KMS-11 (cell line): ENCODE measurements at regions not wholly inside any gene's neighbourhood (a gene's known extent, or its start where the extent isn't known, plus 50 kb on each side); places are given as distances from the start of the nearest gene placed in this dataset.

Source experiments
- H2AFZ ChIP-seq: fragments of 200-600 bp; sonication (generic); 2 replicates; pipeline ENCODE4 v1.6.1; 2016; ENCODE audit warnings: antibody characterized with exemption, mixed run types, low read depth
- H3K27ac ChIP-seq: fragments of 200-600 bp; sonication (generic); 2 replicates; pipeline ENCODE4 v1.6.1; 2016; ENCODE audit warnings: mild to moderate bottlenecking, mixed run types
- H3K27me3 ChIP-seq: fragments of 200-600 bp; sonication (generic); 2 replicates; pipeline ENCODE4 v1.6.1; 2017; ENCODE audit warnings: mild to moderate bottlenecking, low read depth, mixed run types, moderate library complexity; ENCODE audit not compliant: insufficient read depth
- H3K36me3 ChIP-seq: fragments of 200-600 bp; sonication (generic); 2 replicates; pipeline ENCODE4 v1.6.1; 2017; ENCODE audit warnings: mild to moderate bottlenecking, mixed run types; ENCODE audit not compliant: insufficient read depth
- H3K4me1 ChIP-seq: fragments of 200-600 bp; sonication (generic); 2 replicates; pipeline ENCODE4 v1.6.1; 2016; ENCODE audit warnings: mild to moderate bottlenecking, low read depth, mixed run types; ENCODE audit not compliant: poor library complexity, severe bottlenecking
- H3K4me2 ChIP-seq: fragments of 200-600 bp; sonication (generic); 2 replicates; pipeline ENCODE4 v1.7.0; 2016; ENCODE audit warnings: mild to moderate bottlenecking, mixed run types
- H3K4me3 ChIP-seq: fragments of 200-600 bp; sonication (generic); IDR thresholded peaks from 2 replicates; pipeline ENCODE4 v1.6.1; 2017; ENCODE audit warnings: low read depth, low read length, mixed read lengths; ENCODE audit not compliant: insufficient read depth
- H3K79me2 ChIP-seq: fragments of 200-600 bp; sonication (generic); 2 replicates; pipeline ENCODE4 v1.6.1; 2016; ENCODE audit warnings: low read depth, mixed run types; ENCODE audit not compliant: insufficient read depth
- H3K9ac ChIP-seq: fragments of 200-600 bp; sonication (generic); 2 replicates; pipeline ENCODE4 v1.6.1; 2016; ENCODE audit warnings: mild to moderate bottlenecking, mixed run types
- H4K20me1 ChIP-seq: fragments of 200-600 bp; sonication (generic); 2 replicates; pipeline ENCODE4 v1.6.1; 2016; ENCODE audit warnings: mild to moderate bottlenecking, mixed run types; ENCODE audit not compliant: insufficient read depth
- CTCF ChIP-seq: fragments of 200-600 bp; sonication (generic); conservative IDR thresholded peaks from 2 replicates; pipeline ENCODE4 v1.6.1; 2017; ENCODE audit warnings: low read depth, mild to moderate bottlenecking, antibody characterized with exemption, low read length, moderate library complexity, mixed read lengths

GRCh38 chr6:169866668-169867521 lies 115.5 kb downstream of the ERMARD start:
- Histone ChIP-seq H3K9ac (no peak overlapping the region), H3K36me3 (no peaks in the 10 kb centered on the region), H4K20me1 (no peaks in the 10 kb centered on the region), H3K4me2 (no peak overlapping the region), H3K4me3 (no peak overlapping the region), H3K79me2 (no peaks in the 10 kb centered on the region), H3K27me3 (no peaks in the 10 kb centered on the region), H3K4me1 (no peaks in the 10 kb centered on the region), H3K27ac (no peak overlapping the region), H2AFZ (no peak overlapping the region)
- no peak for TF ChIP-seq CTCF

GRCh38 chr6:169866140-169866534 lies 114.7 kb downstream of the ERMARD start:
- no peak overlapping the region for H3K4me3 ChIP-seq

GRCh38 chr6:169865346-169866139 lies 114.1 kb downstream of the ERMARD start:
- H3K36me3 ChIP-seq: no peaks in the 10 kb centered on the region
- H3K4me3 ChIP-seq: no peak overlapping the region
- no peak for TF ChIP-seq CTCF
- H3K9ac ChIP-seq: no peak overlapping the region
- no peaks in the 10 kb centered on the region for H4K20me1 ChIP-seq
- H3K4me1 ChIP-seq: no peaks in the 10 kb centered on the region
- no peak overlapping the region for H2AFZ ChIP-seq
- H3K27ac ChIP-seq: no peak overlapping the region
- no peaks in the 10 kb centered on the region for H3K79me2 ChIP-seq
- no peaks in the 10 kb centered on the region for H3K27me3 ChIP-seq
- H3K4me2 ChIP-seq: no peak overlapping the region

More at GRCh38 chr6:169866140-169866534, 114.7 kb downstream of the ERMARD start:
- Histone ChIP-seq H4K20me1 (no peaks in the 10 kb centered on the region), H3K4me2 (no peak overlapping the region), H3K27ac (no peak overlapping the region), H3K27me3 (no peaks in the 10 kb centered on the region), H2AFZ (no peak overlapping the region), H3K79me2 (no peaks in the 10 kb centered on the region), H3K36me3 (no peaks in the 10 kb centered on the region), H3K9ac (no peak overlapping the region), H3K4me1 (no peaks in the 10 kb centered on the region)
- no peak for TF ChIP-seq CTCF

- Histone ChIP-seq H4K20me1 (no peaks in the 10 kb centered on the region), H3K27me3 (no peaks in the 10 kb centered on the region), H3K36me3 (no peaks in the 10 kb centered on the region), H2AFZ (no peak overlapping the region), H3K27ac (no peak overlapping the region), H3K79me2 (no peaks in the 10 kb centered on the region), H3K4me1 (no peaks in the 10 kb centered on the region), H3K4me3 (no peak overlapping the region), H3K9ac (no peak overlapping the region), H3K4me2 (no peak overlapping the region)
- TF ChIP-seq CTCF: no peak
Measured at GRCh38 chr6:169864148-169865020, 113.0 kb downstream of the ERMARD start.
